GM21390 (cell line): ENCODE measurements at regions not wholly inside any gene's neighbourhood (a gene's known extent, or its start where the extent isn't known, plus 50 kb on each side); places are given as distances from the start of the nearest gene placed in this dataset.

Experiments
- ATAC-seq: cut with Tn5 transposase; IDR thresholded peaks from one replicate; pipeline ENCODE4 v1.9.1; 2021; ENCODE audit not compliant: unreplicated experiment

DNA sequence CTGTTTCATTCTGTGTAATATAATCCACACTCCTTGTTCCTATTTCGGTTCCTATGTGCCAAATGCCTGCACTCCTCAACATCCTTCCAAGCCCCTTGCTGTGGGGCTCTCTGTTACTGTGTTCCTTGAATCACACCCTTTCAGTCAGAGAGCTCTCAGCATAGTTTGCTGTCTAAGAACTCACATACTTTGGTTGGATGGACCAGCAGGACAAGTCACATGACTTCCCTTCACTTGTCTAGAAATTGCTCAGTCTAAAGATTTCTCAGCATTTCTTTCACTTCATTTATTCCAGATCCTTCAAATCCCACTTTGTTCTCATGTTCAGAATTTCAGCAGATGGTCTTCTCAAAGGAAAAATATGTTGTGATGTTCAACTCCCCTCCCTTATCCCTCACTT is 203.5 kb upstream of the PFN2 start:
- ATAC-seq, result no peak

DNA sequence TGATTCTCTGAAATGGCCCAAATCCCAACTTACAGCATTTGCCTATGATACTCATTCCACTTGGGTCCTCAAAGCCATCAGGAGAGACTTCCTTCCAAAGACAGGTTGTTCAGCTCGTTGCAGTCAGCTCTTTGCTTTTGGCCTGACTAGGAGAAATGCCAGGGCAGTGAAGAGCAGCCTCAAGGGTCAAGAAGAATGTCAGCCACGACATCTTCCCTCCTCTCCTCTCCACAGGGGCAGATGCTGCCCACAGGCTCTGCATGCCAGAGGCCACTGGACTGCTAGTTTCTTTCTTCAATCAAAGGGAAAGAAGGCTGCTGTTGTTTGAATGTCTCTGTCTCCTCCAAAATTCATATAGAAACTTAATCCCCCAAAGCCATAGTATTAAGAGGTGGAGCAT is 201.7 kb upstream of the PFN2 start:
- ATAC-seq, result no peak

DNA sequence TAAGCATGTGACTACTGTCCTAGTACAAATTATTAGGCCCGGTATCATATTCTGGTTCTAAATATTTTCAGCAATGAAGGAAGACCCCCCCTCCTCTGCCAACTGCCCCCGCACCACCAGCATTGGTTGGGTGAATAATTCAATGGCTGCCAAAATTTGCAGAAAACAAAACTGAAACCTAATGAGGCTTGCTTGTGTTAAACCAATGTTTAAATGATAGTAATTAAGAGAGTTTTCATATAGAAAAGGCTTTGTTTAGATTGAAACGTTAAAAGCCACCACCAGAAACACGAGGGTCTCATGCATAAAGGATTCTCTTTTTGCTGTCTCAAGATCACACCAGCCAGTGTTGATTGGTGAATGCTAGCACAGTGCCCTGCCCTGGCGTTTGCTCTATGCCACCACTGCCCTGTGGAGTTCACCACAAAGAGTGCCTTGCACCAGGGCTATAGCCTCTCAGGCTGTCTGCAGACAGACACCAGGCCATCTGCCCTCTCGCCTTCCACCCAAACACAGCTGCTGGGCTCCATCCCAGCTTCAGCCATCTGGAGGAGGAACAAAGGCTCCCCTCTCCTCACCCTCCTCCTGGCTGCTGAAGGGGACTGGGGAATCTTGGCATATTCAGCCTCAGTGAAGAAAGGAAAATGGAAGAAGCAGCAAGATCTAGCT is 200.3 kb upstream of the PFN2 start:
- no peak for ATAC-seq

DNA sequence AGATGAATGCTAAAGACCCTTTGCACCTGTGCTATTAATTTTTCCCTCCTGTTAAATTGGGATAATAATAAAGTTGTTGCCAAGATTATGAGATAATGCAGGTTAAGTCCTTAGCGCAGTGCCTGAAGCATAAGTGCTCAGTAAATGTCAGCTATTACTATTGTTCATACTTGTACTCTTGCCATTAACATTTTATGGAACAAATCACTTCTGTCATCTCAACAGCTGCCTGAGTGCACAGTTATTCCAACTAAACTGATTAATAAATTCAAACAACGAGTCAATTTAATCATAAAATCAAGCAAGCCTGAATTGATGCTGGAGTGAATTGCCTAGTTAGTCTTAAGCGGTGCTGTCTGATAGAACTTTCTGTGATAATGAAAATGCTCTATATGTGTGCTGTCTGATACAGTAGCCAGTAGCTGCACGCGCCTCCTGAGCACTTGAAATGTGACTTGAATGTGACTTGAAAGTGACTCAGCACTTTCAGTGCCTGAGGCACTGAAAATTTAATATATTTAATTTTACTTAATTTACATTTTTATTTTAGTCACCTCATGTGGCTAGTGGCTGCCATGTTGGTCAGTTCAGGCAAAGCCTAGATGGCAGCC is 198.7 kb upstream of the PFN2 start:
- no peak for ATAC-seq

DNA sequence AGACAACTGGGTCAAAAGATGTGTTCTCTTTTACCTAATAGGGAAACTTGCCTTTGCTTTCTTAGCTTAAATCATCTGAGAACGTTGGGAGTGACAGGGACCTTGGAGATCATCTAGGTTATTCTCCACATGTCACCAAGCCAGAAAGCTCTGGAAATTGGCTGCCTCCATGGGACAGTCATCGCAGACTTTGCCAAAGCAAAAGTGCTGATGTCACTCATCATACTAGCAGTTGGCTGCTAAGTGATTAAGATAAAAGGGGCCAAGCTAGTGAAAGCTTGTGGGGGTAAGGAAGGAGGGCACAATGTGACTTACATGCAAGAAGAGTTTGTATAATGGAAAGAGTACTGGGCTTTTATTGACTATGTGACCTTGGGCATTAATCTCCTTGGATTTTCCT is 198.0 kb upstream of the PFN2 start:
- no peak for ATAC-seq

DNA sequence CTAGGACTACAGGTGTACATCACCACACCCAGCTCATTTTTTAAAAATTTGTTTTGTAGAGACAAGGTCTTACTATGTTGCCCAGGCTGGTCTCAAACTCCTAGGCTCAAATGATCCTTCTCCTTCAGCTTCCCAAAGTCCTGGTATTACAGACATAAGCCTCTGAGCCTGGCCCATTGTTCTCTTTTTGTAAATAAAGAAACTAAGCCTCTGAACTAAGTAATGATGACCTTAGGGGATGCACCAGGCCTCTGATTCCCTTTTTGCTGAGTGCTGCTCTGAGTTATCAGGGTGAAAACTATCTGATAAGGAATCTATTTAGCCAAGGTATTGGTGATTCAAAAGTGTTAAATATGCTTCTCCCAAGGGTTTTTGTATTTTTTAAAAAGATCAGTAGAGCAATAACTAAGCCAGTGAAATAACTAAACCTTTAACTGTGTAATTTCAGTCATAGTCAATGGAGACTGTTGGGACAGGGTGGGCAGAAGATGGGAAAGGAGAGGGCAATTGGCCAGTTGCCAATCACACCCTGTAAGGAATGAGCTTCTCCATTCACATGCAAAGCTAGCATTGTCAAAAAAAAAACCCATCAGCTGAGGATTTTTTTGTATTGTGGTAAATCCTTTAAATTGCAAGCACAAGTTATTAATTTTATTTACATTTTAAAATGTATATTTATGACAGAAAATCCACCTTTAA is 194.8 kb upstream of the PFN2 start:
- no peak for ATAC-seq

DNA sequence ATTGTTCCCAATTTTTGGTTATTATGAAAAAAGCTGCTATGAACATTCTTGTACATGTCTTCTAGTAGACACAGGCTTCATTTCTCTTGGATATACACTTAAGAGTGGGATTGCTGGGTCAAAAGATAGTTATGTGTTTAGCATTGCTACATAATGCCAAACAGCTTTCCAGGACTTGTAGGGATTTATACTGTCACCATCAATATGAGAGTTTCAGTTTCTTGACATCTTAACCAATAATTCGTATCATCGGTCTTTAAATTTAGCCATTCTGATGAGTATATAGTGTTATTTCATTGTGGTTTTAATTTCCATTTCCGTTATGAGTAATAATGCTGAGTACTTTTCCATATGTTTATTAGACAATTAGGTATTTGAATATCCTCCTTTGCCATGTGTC is 190.3 kb upstream of the PFN2 start:
- ATAC-seq, result no peak

DNA sequence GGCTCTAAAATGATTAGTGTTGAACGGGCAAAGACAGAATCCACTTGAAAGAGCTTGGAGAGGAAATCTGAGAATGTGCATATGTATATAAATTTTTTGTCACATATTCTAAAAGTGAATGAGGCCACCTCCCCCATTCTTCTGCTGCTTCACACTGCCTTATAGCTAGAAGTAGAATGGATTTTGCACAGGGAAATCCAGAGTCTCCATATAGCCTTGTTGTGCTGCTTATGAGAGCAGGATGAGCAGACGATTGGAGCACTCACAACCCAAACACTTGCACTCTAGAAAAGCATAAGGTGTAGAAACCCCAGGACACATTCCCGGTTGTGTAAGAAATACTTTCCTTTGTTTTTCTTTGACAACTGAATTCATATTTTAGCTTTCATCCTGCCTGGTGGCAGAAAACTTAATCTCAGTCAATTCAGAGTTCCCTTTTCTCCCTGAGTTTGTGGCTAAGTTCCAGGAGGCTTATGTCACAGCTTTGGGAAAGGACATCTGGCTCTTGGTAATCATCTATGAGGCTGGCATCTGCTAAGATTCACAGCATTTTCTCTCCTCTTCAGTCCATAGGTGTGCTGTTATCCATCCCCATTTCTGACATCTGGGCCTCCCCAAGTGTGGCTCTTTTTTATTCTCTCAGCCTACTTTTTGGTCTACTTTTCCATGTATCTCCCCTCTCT is 188.4 kb upstream of the PFN2 start:
- ATAC-seq, result no peak

DNA sequence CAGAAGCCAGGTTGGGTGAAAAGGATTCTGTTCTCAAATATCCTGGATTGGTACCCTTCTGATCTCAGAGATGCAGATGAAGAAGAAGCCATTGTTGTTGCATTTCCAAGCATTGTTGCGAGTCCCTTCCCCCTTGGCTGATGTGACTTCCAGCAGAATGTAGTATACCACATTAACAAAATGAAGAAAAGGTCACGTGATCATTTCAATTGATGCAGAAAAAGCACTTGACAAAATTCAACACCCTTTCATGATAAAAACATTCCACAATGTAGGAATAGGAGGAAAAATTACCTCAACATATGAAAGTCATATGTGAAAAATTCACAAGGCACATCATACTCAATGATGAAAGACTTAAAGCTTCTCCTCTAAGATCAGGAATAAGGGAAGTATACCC is 181.9 kb upstream of the PFN2 start:
- no peak for ATAC-seq

DNA sequence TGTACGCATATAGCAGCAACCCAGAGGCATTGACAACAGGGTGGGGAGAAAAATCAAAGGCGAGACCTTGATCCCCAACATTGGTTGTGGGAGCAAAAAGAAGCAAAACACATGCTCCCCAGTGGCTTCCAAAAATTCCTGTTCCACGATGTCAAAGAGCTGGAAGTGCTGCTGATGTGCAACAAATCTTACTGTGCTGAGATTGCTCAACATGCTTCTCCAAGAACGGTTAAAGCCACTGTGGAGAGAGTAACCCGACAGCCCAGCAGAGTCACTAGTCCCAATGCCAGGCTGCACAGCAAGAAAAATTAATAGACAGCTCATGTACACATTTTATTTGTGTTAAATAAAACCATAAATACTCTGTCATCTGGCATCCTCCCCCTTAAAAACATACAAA is 179.9 kb upstream of the PFN2 start:
- no peak for ATAC-seq

DNA sequence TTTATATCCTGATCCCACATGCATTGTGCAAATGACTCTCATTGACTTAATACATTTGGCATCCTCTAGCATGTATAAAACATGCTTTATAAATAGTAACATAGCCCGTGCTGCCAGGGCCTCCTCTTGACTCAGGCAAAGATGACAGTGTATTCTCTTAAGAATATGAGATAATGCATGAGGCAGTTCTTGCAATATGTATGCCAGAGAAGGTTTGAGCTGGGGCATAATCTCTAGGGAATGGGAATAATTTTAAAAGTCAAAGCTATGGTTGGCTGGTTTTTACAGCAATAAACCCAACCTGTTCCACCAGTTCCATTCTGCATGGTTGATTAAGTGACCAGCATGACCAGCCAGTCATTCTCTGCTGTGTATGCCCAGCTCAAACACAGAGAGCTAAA is 179.0 kb upstream of the PFN2 start:
- no peak for ATAC-seq

DNA sequence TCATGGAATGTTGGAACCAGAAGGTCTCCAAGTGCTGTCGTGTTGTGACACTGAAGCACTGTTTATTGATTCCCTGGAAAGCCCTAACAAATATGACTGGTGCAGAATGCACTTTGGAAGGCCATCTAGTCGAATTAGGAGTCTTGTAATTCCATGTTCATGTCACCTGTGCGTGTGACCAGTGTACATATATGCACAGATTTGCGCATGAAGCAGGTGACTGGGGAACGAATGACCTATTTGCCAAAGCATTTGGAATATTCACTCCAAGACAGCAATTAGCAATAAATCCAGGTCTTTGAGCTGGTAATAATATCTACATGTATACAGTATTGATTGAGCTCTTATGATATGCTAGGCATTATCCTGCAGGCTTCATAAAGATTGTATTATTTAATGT is 177.5 kb upstream of the PFN2 start:
- ATAC-seq, result no peak

DNA sequence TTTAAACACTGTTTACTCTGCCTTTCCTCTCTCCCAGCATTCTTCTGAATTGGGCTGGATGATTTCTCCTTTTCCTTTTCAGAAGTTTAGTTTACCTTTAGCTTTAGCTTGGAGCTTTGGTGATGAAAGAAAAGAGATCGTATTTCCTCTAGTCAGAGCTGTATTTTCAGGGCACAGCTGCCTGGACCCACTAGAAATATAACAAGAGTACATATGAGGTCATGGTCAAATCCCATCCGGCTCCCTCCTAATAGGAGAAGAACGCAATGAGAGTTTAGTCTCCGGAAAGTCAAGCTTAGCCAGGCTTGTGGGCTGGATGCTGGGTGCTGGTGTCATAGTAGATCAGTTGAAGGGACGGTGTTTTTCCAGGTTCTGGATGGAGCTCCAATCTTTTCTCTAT is 177.1 kb upstream of the PFN2 start:
- no peak for ATAC-seq

DNA sequence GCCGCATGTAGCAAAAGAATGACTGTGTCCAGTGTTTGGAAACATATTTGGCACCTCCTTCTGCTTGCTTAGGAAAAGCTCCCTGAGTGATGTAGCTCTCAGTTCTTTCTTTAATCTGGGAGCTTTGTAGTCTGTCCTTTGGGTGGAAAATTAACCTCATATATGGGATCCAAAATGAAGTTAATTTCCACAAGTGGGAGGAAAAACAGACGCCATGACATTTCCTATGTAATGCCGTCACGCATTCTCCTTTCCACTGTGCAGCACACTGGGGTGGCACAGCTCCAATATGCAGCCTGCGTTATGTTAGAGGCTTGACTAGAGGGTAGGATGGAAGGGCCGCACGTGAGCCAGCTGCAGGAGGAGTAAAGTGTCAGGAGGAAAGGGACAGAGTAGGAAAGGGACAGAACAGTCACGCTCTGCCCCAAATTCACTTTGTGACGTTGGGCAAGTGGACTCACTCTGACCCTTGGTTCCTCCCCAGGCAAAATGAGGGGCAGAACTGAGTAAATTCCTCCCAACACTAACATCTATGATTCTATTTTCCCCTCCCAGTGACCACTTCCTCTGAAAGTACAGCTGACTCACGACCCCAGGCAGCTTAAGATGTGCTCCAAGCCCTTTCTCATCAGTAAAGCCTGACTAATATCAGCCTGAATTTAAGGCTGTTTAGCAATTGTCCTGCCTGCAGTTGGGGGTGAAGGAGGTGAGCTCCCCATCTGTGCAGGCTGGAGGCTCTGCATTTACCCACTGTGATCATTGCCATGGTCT is 176.5 kb upstream of the PFN2 start:
- ATAC-seq, result peak; percentile 77

DNA sequence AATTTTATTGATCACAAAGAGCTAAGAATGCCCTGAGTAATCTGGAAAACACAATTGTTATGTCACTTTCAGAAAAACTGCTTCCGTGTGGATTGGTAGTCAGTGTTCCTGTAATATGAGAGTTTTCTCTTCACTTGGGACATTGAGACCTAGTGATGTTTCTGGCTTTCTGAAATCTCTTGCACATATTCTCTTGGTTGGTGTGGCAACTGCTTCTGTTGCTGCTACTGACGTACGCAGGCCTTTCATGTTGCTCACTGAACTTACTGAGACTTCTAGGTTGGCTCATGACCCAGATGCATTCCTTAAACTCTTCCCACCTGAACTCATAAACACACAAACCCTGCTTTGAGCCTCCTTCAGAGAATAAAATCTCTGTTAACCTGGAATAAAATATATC is 175.0 kb upstream of the PFN2 start:
- ATAC-seq, result no peak

DNA sequence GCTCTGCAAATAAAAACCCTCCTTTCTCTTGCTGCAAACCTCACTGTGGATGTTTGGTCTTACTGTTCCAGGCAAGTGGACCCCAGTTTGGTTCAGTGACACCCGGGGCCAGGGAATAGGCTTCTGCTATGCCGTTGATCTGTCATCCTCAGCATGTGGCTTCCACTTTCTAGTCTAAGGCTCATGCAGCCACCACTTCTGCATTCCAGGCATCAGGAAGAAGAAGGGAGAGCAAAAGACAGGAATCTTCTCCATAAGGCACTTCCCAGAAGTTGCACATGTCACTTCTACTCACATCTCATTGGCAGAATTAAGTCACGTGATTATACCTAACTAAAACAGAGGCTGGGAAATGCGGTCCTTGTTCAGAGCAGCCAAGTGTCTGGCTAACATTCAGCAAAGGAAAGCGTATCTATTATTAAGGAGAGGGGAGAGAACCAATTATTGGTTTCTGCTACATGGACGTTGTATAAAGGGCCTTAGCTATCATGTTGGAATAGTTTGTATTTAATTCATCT is 173.6 kb upstream of the PFN2 start:
- ATAC-seq, result no peak

DNA sequence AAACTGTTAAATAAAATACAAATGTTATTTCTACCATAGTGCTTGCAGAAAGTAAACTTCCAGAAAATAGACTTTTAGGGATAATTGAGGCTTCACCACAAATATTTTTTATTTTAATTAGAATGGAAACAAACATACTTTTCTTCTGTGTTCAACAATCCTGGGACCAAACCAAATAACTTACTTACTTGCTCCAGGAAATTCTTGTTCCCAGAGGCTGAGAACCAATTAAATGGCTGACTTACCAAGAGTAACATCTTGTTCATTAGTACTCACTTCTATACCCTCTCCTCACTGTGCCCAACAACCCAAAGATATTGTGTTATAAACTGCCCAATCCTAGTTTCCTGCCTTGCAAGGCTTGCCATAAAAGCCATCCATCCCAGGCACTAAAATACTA is 172.2 kb upstream of the PFN2 start:
- ATAC-seq, result no peak

DNA sequence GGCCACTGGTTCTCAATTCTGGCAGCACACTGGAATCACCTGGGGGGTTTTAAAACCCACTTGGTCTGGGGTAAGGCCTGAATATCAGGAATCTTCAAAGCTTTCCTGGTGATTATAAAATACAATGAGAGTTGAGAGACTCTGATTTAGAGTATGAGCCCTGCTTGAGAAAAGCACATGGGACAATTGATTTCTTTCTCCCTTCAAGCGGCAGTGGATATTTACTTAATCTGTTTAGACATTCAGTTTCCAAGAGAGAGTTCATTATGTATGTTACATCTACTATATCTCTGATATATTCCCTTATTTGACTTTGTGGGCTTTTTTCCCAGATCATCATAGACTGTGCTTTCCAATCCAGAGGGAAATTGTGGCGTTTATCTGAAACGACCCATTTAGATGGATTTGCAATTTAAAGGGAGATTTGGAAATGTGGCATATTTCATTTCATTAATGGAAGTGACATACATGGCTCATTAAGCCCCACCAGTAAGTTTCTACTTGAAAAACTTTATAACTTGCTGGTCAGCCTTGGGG is 171.2 kb upstream of the PFN2 start:
- no peak for ATAC-seq

DNA sequence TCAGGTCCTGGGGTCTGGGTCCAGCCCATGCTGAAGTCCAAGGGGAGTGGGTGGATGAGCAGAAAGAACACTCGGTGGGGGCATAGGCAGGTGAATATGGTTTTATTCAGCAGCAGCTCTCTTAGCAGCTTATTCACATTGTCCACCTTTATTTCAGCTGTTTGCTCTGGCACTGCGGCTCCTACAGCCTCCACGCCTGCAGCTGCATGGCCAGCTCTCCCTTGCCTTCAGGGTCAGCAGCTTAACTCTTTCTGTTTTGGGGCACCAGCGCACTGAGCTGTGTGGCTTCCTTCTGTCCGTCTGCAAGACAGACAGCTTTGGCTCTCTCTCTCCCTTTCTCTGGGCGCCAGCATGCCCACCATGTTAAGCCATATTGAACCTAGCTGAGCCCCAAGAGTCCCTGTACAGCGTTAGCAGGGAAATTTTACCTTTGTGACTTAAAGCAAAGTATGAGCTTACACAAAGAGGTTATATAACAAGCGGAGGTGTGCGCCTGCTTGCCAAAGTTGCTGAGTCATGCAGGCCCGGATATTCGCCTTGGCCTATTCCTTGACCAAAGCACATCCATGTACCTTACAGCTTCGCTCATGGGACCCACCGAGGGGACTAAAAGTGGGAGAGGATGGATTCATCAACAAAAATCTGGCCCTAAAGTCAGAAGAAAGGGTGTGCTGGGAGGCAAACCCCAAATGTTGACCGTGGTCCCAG is 170.1 kb upstream of the PFN2 start:
- ATAC-seq, result no peak

DNA sequence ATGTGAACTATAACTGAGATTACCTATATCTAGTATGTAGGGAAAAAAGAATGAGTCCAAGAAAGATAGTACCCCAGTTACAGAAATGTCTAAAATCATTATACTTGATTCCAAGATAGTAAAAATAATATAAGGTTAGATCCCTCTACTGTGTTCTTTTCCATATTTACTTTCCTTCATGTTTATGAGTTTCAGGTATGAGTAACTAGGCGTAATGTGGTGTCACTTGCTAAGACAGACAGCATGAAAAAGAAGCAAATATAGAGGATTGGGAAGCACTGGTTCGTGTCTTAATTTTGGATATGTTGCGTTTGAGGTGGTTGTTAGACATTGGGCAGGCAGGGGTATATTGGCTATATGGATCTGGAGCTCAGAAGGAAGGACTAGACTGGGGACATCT is 168.1 kb upstream of the PFN2 start:
- no peak for ATAC-seq
